Naive thymus-derived CD4-positive, alpha-beta T cell (primary cell): ENCODE measurements at regions not wholly inside any gene's neighbourhood (a gene's known extent, or its start where the extent isn't known, plus 50 kb on each side); places are given as distances from the start of the nearest gene placed in this dataset.

Experiments used
- ATAC-seq: fragments of 150-1000 bp; cut with Tn5 transposase; 2 replicates; pipeline ENCODE4 v1.10.0; 2021; ENCODE audit warnings: mild to moderate bottlenecking, moderate library complexity
- CTCF ChIA-PET: fragments of 350-600 bp; sonication (Branson Sonifier 250); formaldehyde crosslinking; loops from one replicate; lab custom pipeline; 2021; ENCODE audit warnings: antibody characterized with exemption; lab: Charles Lee
- POLR2A ChIA-PET: fragments of 350-600 bp; sonication (Branson Sonifier 250); formaldehyde crosslinking; loops from one replicate; lab custom pipeline; 2021; ENCODE audit warnings: antibody characterized with exemption, inconsistent platforms; lab: Charles Lee
- DNase-seq, 9 donors: peaks; one replicate each; pipeline versions ENCODE4 v3.0.0 to v3.0.0-alpha.2; 2020 to 2022; ENCODE audit warnings: mixed read lengths in 1 of 9
- H3K27ac ChIP-seq: one replicate; pipeline ENCODE4 v1.7.0; 2013; ENCODE audit warnings: mild to moderate bottlenecking, low read depth, low read length, moderate library complexity
- H3K27me3 ChIP-seq, 2 donors: one replicate each; pipeline ENCODE4 v1.7.0; 2013; ENCODE audit warnings: low read length in 2 of 2, mild to moderate bottlenecking in 2 of 2, moderate library complexity in 2 of 2; ENCODE audit not compliant: control insufficient read depth in 2 of 2, insufficient read depth in 2 of 2
- H3K36me3 ChIP-seq, 3 experiments: 1 replicate in 2 of 3; 2 replicates in 1 of 3; pipeline ENCODE4 v1.7.0; 2013; ENCODE audit warnings: low read length in 3 of 3, mild to moderate bottlenecking in 3 of 3, moderate library complexity in 1 of 3; ENCODE audit not compliant: insufficient read depth in 3 of 3, control insufficient read depth in 2 of 3
- H3K4me1 ChIP-seq, 2 donors: one replicate each; pipeline ENCODE4 v1.7.0; 2013; ENCODE audit warnings: low read length in 2 of 2, mild to moderate bottlenecking in 2 of 2, moderate library complexity in 1 of 2; ENCODE audit not compliant: control insufficient read depth in 2 of 2, insufficient read depth in 2 of 2
- H3K4me3 ChIP-seq: 2 replicates; pipeline ENCODE4 v1.7.0; 2013; ENCODE audit warnings: mild to moderate bottlenecking, low read length
- H3K9me3 ChIP-seq, 3 experiments: 1 replicate in 2 of 3; 2 replicates in 1 of 3; pipeline ENCODE4 v1.7.0; 2013; ENCODE audit warnings: low read length in 3 of 3; ENCODE audit not compliant: control insufficient read depth in 2 of 3
- H3K27ac Mint-ChIP-seq, 9 donors: one replicate each; pipeline ENCODE4 v1.8.0; 2020 to 2022; ENCODE audit warnings: mixed read lengths in 9 of 9, mild to moderate bottlenecking in 8 of 9, moderate library complexity in 5 of 9, inconsistent platforms in 2 of 9
- H3K27me3 Mint-ChIP-seq, 5 donors: one replicate each; pipeline ENCODE4 v1.8.0; 2021 to 2022; ENCODE audit warnings: mixed read lengths in 5 of 5, mild to moderate bottlenecking in 1 of 5
- H3K36me3 Mint-ChIP-seq, 5 donors: one replicate each; pipeline ENCODE4 v1.8.0; 2020 to 2022; ENCODE audit warnings: mixed read lengths in 5 of 5, mild to moderate bottlenecking in 3 of 5, inconsistent platforms in 1 of 5
- H3K4me1 Mint-ChIP-seq, 7 donors: one replicate each; pipeline ENCODE4 v1.8.0; 2020 to 2022; ENCODE audit warnings: mixed read lengths in 7 of 7, mild to moderate bottlenecking in 3 of 7, inconsistent platforms in 1 of 7
- H3K4me3 Mint-ChIP-seq, 10 donors: one replicate each; pipeline ENCODE4 v1.8.0; 2020 to 2022; ENCODE audit warnings: mild to moderate bottlenecking in 10 of 10, mixed read lengths in 10 of 10, moderate library complexity in 6 of 10, inconsistent platforms in 2 of 10
- H3K9me3 Mint-ChIP-seq, 11 donors: one replicate each; pipeline ENCODE4 v1.8.0; 2020 to 2022; ENCODE audit warnings: mixed read lengths in 11 of 11, mild to moderate bottlenecking in 4 of 11, inconsistent platforms in 1 of 11, moderate library complexity in 1 of 11
- intact Hi-C, 2 donors: fragments of 100-400 bp; cut with micrococcal nuclease; formaldehyde crosslinking; loops; one replicate each; pipeline ENCODE4 v1.15.1; 2023

GRCh38 chr9:88814577-88814976 lies 176.7 kb upstream of the S1PR3 start:
- no peaks in the 10 kb centered on the region for H3K36me3 ChIP-seq
- peaks cover 0 to 1% (median 0%) of the 10 kb centered on the region in 11 donors for H3K9me3 Mint-ChIP-seq
- intact Hi-C loops = loop anchor here in 1 of 2 donors (10.0 kb wide), 1 partner anchor 840 kb away; the partner anchor contains the start of gene CDK20
- no peaks in the 10 kb centered on the region for H3K36me3 Mint-ChIP-seq
- H3K27me3 ChIP-seq = no peaks in the 10 kb centered on the region
- H3K4me1 ChIP-seq = no peaks in the 10 kb centered on the region
- H3K27ac ChIP-seq = no peak overlapping the region
- H3K9me3 ChIP-seq = no peaks in the 10 kb centered on the region
- no peak overlapping the region for H3K27ac Mint-ChIP-seq
- no peak for ATAC-seq
- CTCF ChIA-PET = no interaction called here
- H3K4me1 Mint-ChIP-seq = peaks cover 0 to 6% (median 0%) of the 10 kb centered on the region in 7 donors
- POLR2A ChIA-PET = no interaction called here
- peaks cover 10 to 39% (median 32%) of the 10 kb centered on the region in 5 donors for H3K27me3 Mint-ChIP-seq
- no peak overlapping the region for H3K4me3 ChIP-seq
- DNase-seq = no peak
- no peak overlapping the region for H3K4me3 Mint-ChIP-seq

GRCh38 chr9:88816141-88816540 lies 175.1 kb upstream of the S1PR3 start:
- H3K9me3 Mint-ChIP-seq = peaks cover 0 to 1% (median 0%) of the 10 kb centered on the region in 11 donors
- no peaks in the 10 kb centered on the region for H3K36me3 ChIP-seq
- H3K27me3 ChIP-seq = no peaks in the 10 kb centered on the region
- ChIA-PET POLR2A (no interaction called here), CTCF (no interaction called here)
- H3K9me3 ChIP-seq = no peaks in the 10 kb centered on the region
- no peaks in the 10 kb centered on the region for H3K4me1 ChIP-seq
- DNase-seq = no peak
- peaks cover 4 to 33% (median 24%) of the 10 kb centered on the region in 5 donors for H3K27me3 Mint-ChIP-seq
- intact Hi-C loops = loop anchor here in 1 of 2 donors (10.0 kb wide), 1 partner anchor 841 kb away; the partner anchor contains the start of gene CDK20
- peaks cover 0 to 3% (median 0%) of the 10 kb centered on the region in 7 donors for H3K4me1 Mint-ChIP-seq
- H3K27ac Mint-ChIP-seq = no peak overlapping the region
- H3K36me3 Mint-ChIP-seq = no peaks in the 10 kb centered on the region
- H3K27ac ChIP-seq = no peak overlapping the region
- ATAC-seq = no peak
- H3K4me3 ChIP-seq = no peak overlapping the region
- no peak overlapping the region for H3K4me3 Mint-ChIP-seq

GRCh38 chr9:88816591-88816990 lies 174.7 kb upstream of the S1PR3 start:
- POLR2A ChIA-PET = no interaction called here
- H3K36me3 ChIP-seq = no peaks in the 10 kb centered on the region
- H3K27ac ChIP-seq = no peak overlapping the region
- DNase-seq (no peak), ATAC-seq (no peak)
- intact Hi-C loops = loop anchor here in 1 of 2 donors (10.0 kb wide), 1 partner anchor 842 kb away; the partner anchor contains the start of gene CDK20
- no peak overlapping the region for H3K27ac Mint-ChIP-seq
- H3K27me3 Mint-ChIP-seq = peaks cover 4 to 34% (median 21%) of the 10 kb centered on the region in 5 donors
- H3K9me3 ChIP-seq = no peaks in the 10 kb centered on the region
- no peaks in the 10 kb centered on the region for H3K27me3 ChIP-seq
- no peaks in the 10 kb centered on the region for H3K4me1 Mint-ChIP-seq
- no peak overlapping the region for H3K4me3 ChIP-seq
- H3K4me1 ChIP-seq = no peaks in the 10 kb centered on the region
- peaks cover 0 to 6% (median 0%) of the 10 kb centered on the region in 11 donors for H3K9me3 Mint-ChIP-seq
- H3K36me3 Mint-ChIP-seq = no peaks in the 10 kb centered on the region
- CTCF ChIA-PET = no interaction called here
- H3K4me3 Mint-ChIP-seq = no peak overlapping the region

GRCh38 chr9:88817628-88818027 lies 173.6 kb upstream of the S1PR3 start:
- no peak for DNase-seq
- H3K4me3 Mint-ChIP-seq = no peak overlapping the region
- Histone ChIP-seq H3K36me3 (no peaks in the 10 kb centered on the region), H3K9me3 (no peaks in the 10 kb centered on the region), H3K4me3 (no peak overlapping the region), H3K27ac (no peak overlapping the region), H3K27me3 (no peaks in the 10 kb centered on the region), H3K4me1 (no peaks in the 10 kb centered on the region)
- no peaks in the 10 kb centered on the region for H3K36me3 Mint-ChIP-seq
- no peaks in the 10 kb centered on the region for H3K4me1 Mint-ChIP-seq
- intact Hi-C loops = loop anchor here in 1 of 2 donors (10.0 kb wide), 1 partner anchor 843 kb away; the partner anchor contains the start of gene CDK20
- POLR2A ChIA-PET = no interaction called here
- H3K27ac Mint-ChIP-seq = no peak overlapping the region
- peaks cover 0 to 14% (median 0%) of the 10 kb centered on the region in 11 donors for H3K9me3 Mint-ChIP-seq
- H3K27me3 Mint-ChIP-seq = peaks cover 4 to 42% (median 23%) of the 10 kb centered on the region in 5 donors
- CTCF ChIA-PET = no interaction called here
- ATAC-seq = no peak

- Mint-ChIP-seq H3K36me3 (no peaks in the 10 kb centered on the region), H3K4me3 (no peak overlapping the region), H3K27me3 (peaks cover 8 to 42% (median 26%) of the 10 kb centered on the region in 5 donors), H3K27ac (no peak overlapping the region), H3K4me1 (no peaks in the 10 kb centered on the region), H3K9me3 (peaks cover 0 to 14% (median 0%) of the 10 kb centered on the region in 11 donors)
- ATAC-seq (no peak), DNase-seq (no peak)
- Histone ChIP-seq H3K9me3 (no peaks in the 10 kb centered on the region), H3K4me3 (no peak overlapping the region), H3K4me1 (no peaks in the 10 kb centered on the region), H3K36me3 (no peaks in the 10 kb centered on the region), H3K27ac (no peak overlapping the region), H3K27me3 (no peaks in the 10 kb centered on the region)
- intact Hi-C loops = loop anchor here in 1 of 2 donors (10.0 kb wide), 1 partner anchor 844 kb away; the partner anchor contains the start of gene CDK20
- ChIA-PET CTCF (no interaction called here), POLR2A (no interaction called here)
Observed at GRCh38 chr9:88818495-88819201, 172.6 kb upstream of the S1PR3 start.

- Mint-ChIP-seq H3K4me1 (peaks cover 0 to 2% (median 0%) of the 10 kb centered on the region in 7 donors), H3K27me3 (peaks cover 10 to 42% (median 29%) of the 10 kb centered on the region in 5 donors), H3K27ac (no peak overlapping the region), H3K9me3 (peaks cover 0 to 14% (median 0%) of the 10 kb centered on the region in 11 donors), H3K4me3 (no peak overlapping the region), H3K36me3 (no peaks in the 10 kb centered on the region)
- Histone ChIP-seq H3K27me3 (no peaks in the 10 kb centered on the region), H3K4me3 (no peak overlapping the region), H3K4me1 (no peaks in the 10 kb centered on the region), H3K27ac (no peak overlapping the region), H3K9me3 (no peaks in the 10 kb centered on the region), H3K36me3 (no peaks in the 10 kb centered on the region)
- no peak for DNase-seq
- POLR2A ChIA-PET = no interaction called here
- CTCF ChIA-PET = no interaction called here
- ATAC-seq = no peak
- intact Hi-C loops = loop anchor here in 1 of 2 donors (10.0 kb wide), 1 partner anchor 845 kb away; the partner anchor contains the start of gene CDK20
Observed at GRCh38 chr9:88819476-88819875, 171.8 kb upstream of the S1PR3 start.
